H1 (cell line): ENCODE measurements at regions not wholly inside any gene's neighbourhood (a gene's known extent, or its start where the extent isn't known, plus 50 kb on each side); places are given as distances from the start of the nearest gene placed in this dataset.

Source experiments
- ASH2L ChIP-seq: fragments of 200-600, 300-600 bp; sonication (generic); IDR thresholded peaks from one replicate; pipeline ENCODE4 v1.7.1; 2017; ENCODE audit warnings: low read length
- BACH1 ChIP-seq: IDR thresholded peaks from 2 replicates; pipeline ENCODE4 v1.6.1; 2012; ENCODE audit warnings: low read length, improper control_type of control experiment
- CBX5 ChIP-seq: fragments of 300-800, 300-1000 bp; sonication (generic); IDR thresholded peaks from 2 replicates; pipeline ENCODE4 v1.7.1; 2016; ENCODE audit warnings: antibody characterized with exemption, low read length, low read depth
- CREB1 ChIP-seq: IDR thresholded peaks from 2 replicates; pipeline ENCODE4 v1.6.1; 2012; ENCODE audit warnings: inconsistent platforms
- EP300 ChIP-seq, 2 experiments: IDR thresholded peaks; 1 replicate in 1 of 2; 2 replicates in 1 of 2; pipeline ENCODE4 v1.6.1; 2011 to 2012; ENCODE audit warnings: low read depth in 2 of 2, low read length in 2 of 2, mild to moderate bottlenecking in 2 of 2, borderline replicate concordance in 1 of 2, inconsistent platforms in 1 of 2, moderate library complexity in 1 of 2
- FOSL1 ChIP-seq: IDR thresholded peaks from 2 replicates; pipeline ENCODE4 v1.6.1; 2011; ENCODE audit warnings: mild to moderate bottlenecking, low read depth, low read length, moderate library complexity; ENCODE audit not compliant: insufficient read depth
- HDAC2 ChIP-seq, 2 experiments: fragments of 300-600 bp in 1 of 2; sonication (generic) in 1 of 2; IDR thresholded peaks; 2 replicates each; pipeline ENCODE4 v1.6.1; 2011 to 2012; ENCODE audit warnings: low read depth in 2 of 2, low read length in 2 of 2, mild to moderate bottlenecking in 2 of 2, moderate library complexity in 2 of 2, borderline replicate concordance in 1 of 2, inconsistent platforms in 1 of 2
- HDAC6 ChIP-seq: IDR thresholded peaks from one replicate; pipeline ENCODE4 v1.7.1; 2012; ENCODE audit warnings: low read depth, mild to moderate bottlenecking, inconsistent platforms, low read length, moderate library complexity
- KDM4A ChIP-seq: IDR thresholded peaks from one replicate; pipeline ENCODE4 v1.7.1; 2012; ENCODE audit warnings: low read depth, mild to moderate bottlenecking, moderate library complexity, low read length, inconsistent platforms; ENCODE audit not compliant: severe bottlenecking
- NANOG ChIP-seq: IDR thresholded peaks from 2 replicates; pipeline ENCODE4 v1.6.1; 2011; ENCODE audit warnings: low read length, low read depth, mild to moderate bottlenecking, inconsistent platforms; ENCODE audit not compliant: insufficient read depth, poor library complexity, severe bottlenecking
- SIX5 ChIP-seq: IDR thresholded peaks from 2 replicates; pipeline ENCODE4 v1.6.1; 2011; ENCODE audit warnings: mild to moderate bottlenecking, low read depth, low read length
- TF ChIP-seq, protein P1 (sequence below): fragments of 300-600 bp; sonication (generic); IDR thresholded peaks from 2 replicates; pipeline ENCODE4 v1.7.1; 2012; ENCODE audit warnings: low read length, moderate library complexity, mild to moderate bottlenecking, inconsistent platforms; ENCODE audit not compliant: insufficient replicate concordance

DNA sequence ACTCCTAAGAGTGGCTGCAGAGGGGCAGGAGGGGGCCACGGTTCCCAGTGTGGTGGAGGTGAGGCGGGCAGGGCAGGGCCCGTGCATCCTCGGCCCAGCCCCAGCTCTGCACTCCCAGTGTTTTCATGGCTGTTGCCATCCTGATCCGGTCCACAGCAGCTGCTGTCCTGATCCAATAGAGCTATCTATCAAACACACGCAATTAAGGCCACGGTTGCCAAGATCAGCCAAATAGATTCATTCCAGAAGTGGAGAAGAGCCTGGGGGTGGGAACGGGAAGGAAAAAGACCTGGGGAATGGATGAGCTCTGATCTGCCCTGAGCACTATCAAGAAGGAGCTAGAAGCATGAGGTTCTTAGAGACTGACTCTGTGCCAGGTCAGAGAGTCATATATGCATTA is 160.9 kb upstream of the SYT13 start (continued):
- TF ChIP-seq, protein P1, sequence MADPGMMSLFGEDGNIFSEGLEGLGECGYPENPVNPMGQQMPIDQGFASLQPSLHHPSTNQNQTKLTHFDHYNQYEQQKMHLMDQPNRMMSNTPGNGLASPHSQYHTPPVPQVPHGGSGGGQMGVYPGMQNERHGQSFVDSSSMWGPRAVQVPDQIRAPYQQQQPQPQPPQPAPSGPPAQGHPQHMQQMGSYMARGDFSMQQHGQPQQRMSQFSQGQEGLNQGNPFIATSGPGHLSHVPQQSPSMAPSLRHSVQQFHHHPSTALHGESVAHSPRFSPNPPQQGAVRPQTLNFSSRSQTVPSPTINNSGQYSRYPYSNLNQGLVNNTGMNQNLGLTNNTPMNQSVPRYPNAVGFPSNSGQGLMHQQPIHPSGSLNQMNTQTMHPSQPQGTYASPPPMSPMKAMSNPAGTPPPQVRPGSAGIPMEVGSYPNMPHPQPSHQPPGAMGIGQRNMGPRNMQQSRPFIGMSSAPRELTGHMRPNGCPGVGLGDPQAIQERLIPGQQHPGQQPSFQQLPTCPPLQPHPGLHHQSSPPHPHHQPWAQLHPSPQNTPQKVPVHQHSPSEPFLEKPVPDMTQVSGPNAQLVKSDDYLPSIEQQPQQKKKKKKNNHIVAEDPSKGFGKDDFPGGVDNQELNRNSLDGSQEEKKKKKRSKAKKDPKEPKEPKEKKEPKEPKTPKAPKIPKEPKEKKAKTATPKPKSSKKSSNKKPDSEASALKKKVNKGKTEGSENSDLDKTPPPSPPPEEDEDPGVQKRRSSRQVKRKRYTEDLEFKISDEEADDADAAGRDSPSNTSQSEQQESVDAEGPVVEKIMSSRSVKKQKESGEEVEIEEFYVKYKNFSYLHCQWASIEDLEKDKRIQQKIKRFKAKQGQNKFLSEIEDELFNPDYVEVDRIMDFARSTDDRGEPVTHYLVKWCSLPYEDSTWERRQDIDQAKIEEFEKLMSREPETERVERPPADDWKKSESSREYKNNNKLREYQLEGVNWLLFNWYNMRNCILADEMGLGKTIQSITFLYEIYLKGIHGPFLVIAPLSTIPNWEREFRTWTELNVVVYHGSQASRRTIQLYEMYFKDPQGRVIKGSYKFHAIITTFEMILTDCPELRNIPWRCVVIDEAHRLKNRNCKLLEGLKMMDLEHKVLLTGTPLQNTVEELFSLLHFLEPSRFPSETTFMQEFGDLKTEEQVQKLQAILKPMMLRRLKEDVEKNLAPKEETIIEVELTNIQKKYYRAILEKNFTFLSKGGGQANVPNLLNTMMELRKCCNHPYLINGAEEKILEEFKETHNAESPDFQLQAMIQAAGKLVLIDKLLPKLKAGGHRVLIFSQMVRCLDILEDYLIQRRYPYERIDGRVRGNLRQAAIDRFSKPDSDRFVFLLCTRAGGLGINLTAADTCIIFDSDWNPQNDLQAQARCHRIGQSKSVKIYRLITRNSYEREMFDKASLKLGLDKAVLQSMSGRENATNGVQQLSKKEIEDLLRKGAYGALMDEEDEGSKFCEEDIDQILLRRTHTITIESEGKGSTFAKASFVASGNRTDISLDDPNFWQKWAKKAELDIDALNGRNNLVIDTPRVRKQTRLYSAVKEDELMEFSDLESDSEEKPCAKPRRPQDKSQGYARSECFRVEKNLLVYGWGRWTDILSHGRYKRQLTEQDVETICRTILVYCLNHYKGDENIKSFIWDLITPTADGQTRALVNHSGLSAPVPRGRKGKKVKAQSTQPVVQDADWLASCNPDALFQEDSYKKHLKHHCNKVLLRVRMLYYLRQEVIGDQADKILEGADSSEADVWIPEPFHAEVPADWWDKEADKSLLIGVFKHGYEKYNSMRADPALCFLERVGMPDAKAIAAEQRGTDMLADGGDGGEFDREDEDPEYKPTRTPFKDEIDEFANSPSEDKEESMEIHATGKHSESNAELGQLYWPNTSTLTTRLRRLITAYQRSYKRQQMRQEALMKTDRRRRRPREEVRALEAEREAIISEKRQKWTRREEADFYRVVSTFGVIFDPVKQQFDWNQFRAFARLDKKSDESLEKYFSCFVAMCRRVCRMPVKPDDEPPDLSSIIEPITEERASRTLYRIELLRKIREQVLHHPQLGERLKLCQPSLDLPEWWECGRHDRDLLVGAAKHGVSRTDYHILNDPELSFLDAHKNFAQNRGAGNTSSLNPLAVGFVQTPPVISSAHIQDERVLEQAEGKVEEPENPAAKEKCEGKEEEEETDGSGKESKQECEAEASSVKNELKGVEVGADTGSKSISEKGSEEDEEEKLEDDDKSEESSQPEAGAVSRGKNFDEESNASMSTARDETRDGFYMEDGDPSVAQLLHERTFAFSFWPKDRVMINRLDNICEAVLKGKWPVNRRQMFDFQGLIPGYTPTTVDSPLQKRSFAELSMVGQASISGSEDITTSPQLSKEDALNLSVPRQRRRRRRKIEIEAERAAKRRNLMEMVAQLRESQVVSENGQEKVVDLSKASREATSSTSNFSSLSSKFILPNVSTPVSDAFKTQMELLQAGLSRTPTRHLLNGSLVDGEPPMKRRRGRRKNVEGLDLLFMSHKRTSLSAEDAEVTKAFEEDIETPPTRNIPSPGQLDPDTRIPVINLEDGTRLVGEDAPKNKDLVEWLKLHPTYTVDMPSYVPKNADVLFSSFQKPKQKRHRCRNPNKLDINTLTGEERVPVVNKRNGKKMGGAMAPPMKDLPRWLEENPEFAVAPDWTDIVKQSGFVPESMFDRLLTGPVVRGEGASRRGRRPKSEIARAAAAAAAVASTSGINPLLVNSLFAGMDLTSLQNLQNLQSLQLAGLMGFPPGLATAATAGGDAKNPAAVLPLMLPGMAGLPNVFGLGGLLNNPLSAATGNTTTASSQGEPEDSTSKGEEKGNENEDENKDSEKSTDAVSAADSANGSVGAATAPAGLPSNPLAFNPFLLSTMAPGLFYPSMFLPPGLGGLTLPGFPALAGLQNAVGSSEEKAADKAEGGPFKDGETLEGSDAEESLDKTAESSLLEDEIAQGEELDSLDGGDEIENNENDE, result no peak
- TF ChIP-seq CREB1, result no peak
- TF ChIP-seq FOSL1, result no peak
- no peak for TF ChIP-seq KDM4A
- TF ChIP-seq EP300 (IDR thresholded peaks at IDR 0.05; ENCODE audit: borderline replicate concordance in 1 of 2, low read depth in 2 of 2, low read length in 2 of 2), result no peak
- no peak for TF ChIP-seq BACH1
- TF ChIP-seq HDAC6, result no peak
- no peak for TF ChIP-seq CBX5
- no peak for TF ChIP-seq SIX5
- TF ChIP-seq HDAC2 (IDR thresholded peaks at IDR 0.05; ENCODE audit: borderline replicate concordance in 1 of 2, low read depth in 2 of 2, low read length in 2 of 2), result no peak
- TF ChIP-seq ASH2L, result no peak
- no peak for TF ChIP-seq NANOG
